Colonic mucosa (tissue), 4 donors: ENCODE measurements at regions not wholly inside any gene's neighbourhood (a gene's known extent, or its start where the extent isn't known, plus 50 kb on each side); places are given as distances from the start of the nearest gene placed in this dataset.

Experiments
- DNase-seq: peaks from one replicate; pipeline ENCODE4 v3.0.0-alpha.2; 2020
- H3K27ac ChIP-seq: fragments of 200-600 bp; one replicate; pipeline ENCODE4 v1.8.0; 2021
- H3K27me3 ChIP-seq: fragments of 200-600 bp; one replicate; pipeline ENCODE4 v1.8.0; 2021
- H3K36me3 ChIP-seq: fragments of 200-600 bp; one replicate; pipeline ENCODE4 v1.8.0; 2021
- H3K4me1 ChIP-seq: fragments of 200-600 bp; one replicate; pipeline ENCODE4 v1.8.0; 2021; ENCODE audit warnings: mild to moderate bottlenecking
- H3K4me3 ChIP-seq: fragments of 200-600 bp; one replicate; pipeline ENCODE4 v1.8.0; 2021
- H3K9ac ChIP-seq, 2 donors: one replicate each; pipeline ENCODE4 v1.7.0; 2013; ENCODE audit warnings: control low read depth in 2 of 2, low read depth in 2 of 2, low read length in 2 of 2
- H3K9me3 ChIP-seq: fragments of 200-600 bp; one replicate; pipeline ENCODE4 v1.8.0; 2021
- CTCF ChIP-seq: fragments of 200-600 bp; IDR thresholded peaks from one replicate; pipeline ENCODE4 v1.8.0; 2022; ENCODE audit warnings: antibody characterized with exemption, mild to moderate bottlenecking
- intact Hi-C: fragments of 100-400 bp; cut with DNase I; formaldehyde crosslinking; loops from one replicate; pipeline ENCODE4 v1.14.1; 2022
- donor health status: healthy.
- donor health status: DM: no; HTN: no; CAD: no.
- donor health status: DM: no; HTN: no; CAD: no.

DNA sequence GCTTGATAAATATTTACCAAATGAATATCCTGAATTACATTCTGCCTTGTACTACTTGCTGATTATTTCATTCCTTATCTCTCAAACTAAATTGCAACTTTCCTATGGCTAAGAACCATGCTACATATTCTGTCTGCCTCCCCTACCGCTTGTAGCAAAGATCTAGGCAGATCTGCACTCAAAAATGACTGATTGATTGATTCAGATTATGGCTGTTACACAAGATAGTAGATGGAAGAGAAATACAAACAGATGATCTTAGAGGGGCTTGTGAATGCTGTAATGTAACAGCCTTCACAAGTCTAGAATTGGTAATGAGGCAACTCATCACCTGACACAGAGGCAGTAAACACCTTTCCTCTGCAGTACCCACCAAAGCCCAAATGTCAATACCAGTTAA, 446.1 kb downstream of the PRELID2 start:
- TF ChIP-seq CTCF: no peak
- no peak overlapping the region for H3K9ac ChIP-seq
- H3K4me3 ChIP-seq: no peak overlapping the region
- no peaks in the 10 kb centered on the region for H3K36me3 ChIP-seq
- H3K4me1 ChIP-seq: no peaks in the 10 kb centered on the region
- intact Hi-C loops: no loop called here
- H3K27ac ChIP-seq: no peak overlapping the region
- no peak for DNase-seq
- no peaks in the 10 kb centered on the region for H3K27me3 ChIP-seq
- no peaks in the 10 kb centered on the region for H3K9me3 ChIP-seq

DNA sequence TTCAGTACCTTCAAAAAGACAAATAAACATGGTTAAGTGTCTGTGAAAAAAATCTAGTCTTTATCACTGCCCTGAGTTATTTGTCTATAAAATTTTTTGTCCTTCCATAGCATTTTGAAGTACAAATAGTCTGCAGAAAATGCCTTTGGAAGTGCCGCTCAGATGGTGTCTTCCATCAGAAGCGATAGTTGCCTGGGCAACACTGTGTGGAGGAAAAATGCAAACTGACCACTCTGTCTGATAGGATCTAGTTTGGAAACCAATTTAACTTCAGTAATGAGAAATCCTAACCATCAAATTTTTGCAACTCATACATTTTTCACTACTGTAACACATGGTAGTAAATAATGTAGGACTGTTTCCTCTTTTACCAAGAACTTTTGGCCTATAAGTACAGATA, 449.9 kb downstream of the PRELID2 start:
- no peak for DNase-seq
- intact Hi-C loops: no loop called here
- Histone ChIP-seq H3K4me3 (no peak overlapping the region), H3K27ac (no peak overlapping the region), H3K36me3 (no peaks in the 10 kb centered on the region), H3K9me3 (no peaks in the 10 kb centered on the region), H3K27me3 (no peaks in the 10 kb centered on the region), H3K9ac (no peak overlapping the region), H3K4me1 (no peaks in the 10 kb centered on the region)
- no peak for TF ChIP-seq CTCF

DNA sequence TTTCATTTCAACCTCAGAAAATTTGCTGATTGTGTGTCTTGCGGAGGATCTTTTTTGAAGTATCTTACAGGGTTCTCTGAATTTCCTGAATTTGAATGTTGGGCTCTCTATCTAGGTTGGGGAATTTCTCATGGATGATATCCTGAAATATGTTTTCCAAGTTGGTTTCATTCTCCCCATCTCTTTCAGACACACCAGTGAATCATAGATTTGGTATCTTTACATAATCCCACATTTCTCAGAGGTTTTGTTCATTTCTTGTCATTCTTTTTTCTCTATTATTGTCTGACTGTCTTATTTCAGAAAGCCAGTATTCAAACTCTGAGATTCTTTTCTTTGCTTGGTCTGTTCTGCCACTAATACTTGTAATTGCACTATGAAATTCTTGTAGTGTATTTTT, 456.9 kb downstream of the PRELID2 start:
- no peak overlapping the region for H3K4me3 ChIP-seq
- no peak for DNase-seq
- H3K27me3 ChIP-seq: no peaks in the 10 kb centered on the region
- H3K9ac ChIP-seq: no peak overlapping the region
- no peaks in the 10 kb centered on the region for H3K4me1 ChIP-seq
- intact Hi-C loops: no loop called here
- H3K9me3 ChIP-seq: no peaks in the 10 kb centered on the region
- H3K36me3 ChIP-seq: no peaks in the 10 kb centered on the region
- no peak for TF ChIP-seq CTCF
- no peak overlapping the region for H3K27ac ChIP-seq

DNA sequence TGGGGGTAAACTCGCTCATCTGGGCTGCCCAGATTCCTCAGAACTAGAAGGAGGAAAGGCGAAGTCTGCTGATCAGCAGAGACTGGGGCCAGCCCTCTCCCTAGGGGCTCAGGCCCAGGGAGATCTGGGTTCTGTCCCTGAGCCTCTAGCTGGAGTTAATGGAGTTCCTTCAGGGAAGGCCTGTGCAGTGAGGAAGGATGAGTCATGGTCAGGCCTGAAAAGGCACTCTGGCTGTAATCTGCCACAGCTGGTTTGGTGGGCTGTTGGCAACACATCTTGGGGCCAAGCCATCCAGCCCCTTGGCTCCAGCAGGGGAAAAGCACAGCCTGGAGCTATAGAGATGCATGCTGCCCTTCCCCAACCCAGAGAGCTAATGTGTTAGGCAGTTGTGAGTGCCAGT, 459.6 kb downstream of the PRELID2 start:
- no peak overlapping the region for H3K9ac ChIP-seq
- no peaks in the 10 kb centered on the region for H3K4me1 ChIP-seq
- intact Hi-C loops: no loop called here
- H3K27ac ChIP-seq: no peak overlapping the region
- no peak overlapping the region for H3K4me3 ChIP-seq
- H3K9me3 ChIP-seq: no peaks in the 10 kb centered on the region
- H3K36me3 ChIP-seq: no peaks in the 10 kb centered on the region
- TF ChIP-seq CTCF: no peak
- H3K27me3 ChIP-seq: no peaks in the 10 kb centered on the region
- no peak for DNase-seq

DNA sequence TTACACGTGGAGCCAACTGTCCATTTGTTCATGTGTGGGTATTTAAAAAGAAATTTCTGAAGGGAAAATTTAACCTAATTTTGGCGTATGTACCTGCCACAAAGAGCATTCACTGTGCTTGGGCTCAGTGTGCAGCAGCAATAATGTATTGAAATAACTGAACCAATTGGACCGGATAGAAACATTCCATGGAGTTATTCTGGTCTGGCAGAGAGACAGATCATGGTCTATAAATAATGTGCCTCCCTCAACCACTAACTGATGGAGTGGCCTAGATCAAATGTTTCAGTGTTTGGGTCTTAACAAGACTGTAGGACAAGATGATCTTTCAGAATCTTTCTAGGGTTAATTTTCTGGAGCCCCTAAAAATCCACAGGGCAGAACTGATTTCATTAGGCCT, 469.7 kb downstream of the PRELID2 start:
- DNase-seq: no peak
- no peaks in the 10 kb centered on the region for H3K4me1 ChIP-seq
- no peak overlapping the region for H3K4me3 ChIP-seq
- H3K27me3 ChIP-seq: no peaks in the 10 kb centered on the region
- no peak for TF ChIP-seq CTCF
- no peak overlapping the region for H3K27ac ChIP-seq
- no peak overlapping the region for H3K9ac ChIP-seq
- no peaks in the 10 kb centered on the region for H3K36me3 ChIP-seq
- intact Hi-C loops: no loop called here
- H3K9me3 ChIP-seq: no peaks in the 10 kb centered on the region

DNA sequence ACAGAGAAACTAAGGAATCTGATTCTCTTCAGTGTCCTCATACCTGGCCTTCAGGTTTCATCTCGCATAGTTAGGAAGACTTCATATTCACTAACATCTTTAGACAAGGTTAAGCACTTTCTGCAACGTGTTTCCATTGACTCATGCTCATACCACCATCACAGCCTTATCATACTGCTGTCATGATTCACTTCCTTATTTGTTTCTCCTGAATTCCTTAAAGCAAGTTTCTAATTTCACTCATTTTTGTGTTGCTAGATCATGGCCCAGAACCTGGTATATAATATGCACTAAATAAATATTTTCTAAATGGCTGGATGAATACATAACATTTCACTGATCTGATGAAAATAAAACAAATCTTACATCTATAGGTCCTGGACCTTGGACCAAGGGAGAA, 472.9 kb downstream of the PRELID2 start:
- intact Hi-C loops: no loop called here
- Histone ChIP-seq H3K36me3 (no peaks in the 10 kb centered on the region), H3K4me3 (no peak overlapping the region), H3K27me3 (no peaks in the 10 kb centered on the region), H3K9me3 (no peaks in the 10 kb centered on the region), H3K4me1 (no peaks in the 10 kb centered on the region), H3K9ac (no peak overlapping the region), H3K27ac (no peak overlapping the region)
- DNase-seq: no peak
- no peak for TF ChIP-seq CTCF
